Brain microvascular endothelial cell (primary cell): ENCODE measurements at regions not wholly inside any gene's neighbourhood (a gene's known extent, or its start where the extent isn't known, plus 50 kb on each side); places are given as distances from the start of the nearest gene placed in this dataset.
"Not testable (repeated sequence)": the region's sequence is repeated elsewhere in the genome, so short reads cannot be mapped to it uniquely, and the experiment has no call there.

Experiments used
- DNase-seq: peaks from one replicate; pipeline ENCODE4 v3.0.0-alpha.2; 2020
- H3K27ac ChIP-seq: fragments of 250-450 bp; sonication (Bioruptor Pico); 2 replicates; pipeline ENCODE4 v1.5.1; 2020; ENCODE audit warnings: mild to moderate bottlenecking, moderate library complexity
- H3K27me3 ChIP-seq: fragments of 250-450 bp; sonication (Bioruptor Pico); replicated peaks from 2 replicates; pipeline ENCODE4 v1.5.1; 2020; ENCODE audit warnings: mild to moderate bottlenecking
- H3K36me3 ChIP-seq: fragments of 250-450 bp; sonication (Bioruptor Pico); replicated peaks from 2 replicates; pipeline ENCODE4 v1.5.1; 2020; ENCODE audit warnings: mild to moderate bottlenecking
- H3K4me3 ChIP-seq: 2 replicates; pipeline ENCODE4 v1.5.1; 2011; ENCODE audit warnings: low read depth, mild to moderate bottlenecking, control low read depth, low read length, moderate library complexity
- in situ Hi-C: cut with HindIII; loops from 2 replicates; pipeline ENCODE4 v1.10.0; 2017; ENCODE audit warnings: low sequenced_read_pairs, low pct_ligation_motif_present
- TF ChIP-seq, protein P1 (sequence below): IDR thresholded peaks from 2 replicates; pipeline ENCODE4 v1.5.1; 2011; ENCODE audit warnings: low read depth, mild to moderate bottlenecking, moderate library complexity, low read length, control low read depth, inconsistent platforms; ENCODE audit errors: missing control alignments

DNA sequence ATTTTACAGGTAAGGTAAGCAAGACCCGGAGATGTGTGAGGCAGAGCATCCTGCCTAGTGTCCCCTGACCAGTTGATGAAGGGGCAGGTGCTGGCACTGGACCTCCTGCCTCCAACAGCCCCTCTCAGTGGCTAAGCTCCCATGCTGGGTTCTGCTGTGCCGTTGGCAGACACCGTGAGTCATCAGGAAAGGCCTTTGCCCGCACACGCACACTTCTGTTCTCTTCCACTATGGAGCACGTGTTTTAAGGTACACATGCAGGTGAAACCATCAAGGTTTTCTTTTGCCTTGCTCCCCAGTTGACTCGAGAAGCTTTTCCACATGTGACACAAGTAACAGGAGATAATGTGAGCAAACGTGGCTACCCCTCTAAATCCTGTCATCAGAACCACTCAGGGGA lies 207.9 kb downstream of the RRAGC start:
- no peak for DNase-seq
- Histone ChIP-seq H3K27ac (no peak overlapping the region), H3K36me3 (no peaks in the 10 kb centered on the region), H3K27me3 (no peaks in the 10 kb centered on the region), H3K4me3 (no peak overlapping the region)
- in situ Hi-C loops = no loop called here
- TF ChIP-seq, protein P1, sequence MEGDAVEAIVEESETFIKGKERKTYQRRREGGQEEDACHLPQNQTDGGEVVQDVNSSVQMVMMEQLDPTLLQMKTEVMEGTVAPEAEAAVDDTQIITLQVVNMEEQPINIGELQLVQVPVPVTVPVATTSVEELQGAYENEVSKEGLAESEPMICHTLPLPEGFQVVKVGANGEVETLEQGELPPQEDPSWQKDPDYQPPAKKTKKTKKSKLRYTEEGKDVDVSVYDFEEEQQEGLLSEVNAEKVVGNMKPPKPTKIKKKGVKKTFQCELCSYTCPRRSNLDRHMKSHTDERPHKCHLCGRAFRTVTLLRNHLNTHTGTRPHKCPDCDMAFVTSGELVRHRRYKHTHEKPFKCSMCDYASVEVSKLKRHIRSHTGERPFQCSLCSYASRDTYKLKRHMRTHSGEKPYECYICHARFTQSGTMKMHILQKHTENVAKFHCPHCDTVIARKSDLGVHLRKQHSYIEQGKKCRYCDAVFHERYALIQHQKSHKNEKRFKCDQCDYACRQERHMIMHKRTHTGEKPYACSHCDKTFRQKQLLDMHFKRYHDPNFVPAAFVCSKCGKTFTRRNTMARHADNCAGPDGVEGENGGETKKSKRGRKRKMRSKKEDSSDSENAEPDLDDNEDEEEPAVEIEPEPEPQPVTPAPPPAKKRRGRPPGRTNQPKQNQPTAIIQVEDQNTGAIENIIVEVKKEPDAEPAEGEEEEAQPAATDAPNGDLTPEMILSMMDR = no peak

DNA sequence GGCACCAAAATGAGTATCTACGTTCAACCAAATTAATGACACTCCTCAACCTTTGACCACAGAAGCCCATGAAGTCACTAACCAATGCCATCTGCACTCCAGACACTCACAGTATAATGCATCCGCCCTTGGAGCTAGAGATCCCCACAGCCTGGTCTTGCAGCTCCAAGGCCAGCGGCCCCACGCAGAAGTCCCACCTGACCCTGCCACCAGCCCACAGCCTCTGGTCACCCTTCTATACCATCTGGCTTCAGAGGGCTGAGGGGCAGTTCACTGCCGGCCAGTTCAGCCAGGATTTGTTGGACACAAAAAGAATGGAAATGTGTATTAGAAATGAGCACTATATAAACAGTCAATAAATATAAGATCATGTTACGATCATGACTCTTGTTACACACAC lies 211.2 kb downstream of the RRAGC start:
- TF ChIP-seq, protein P1 = no peak
- no peak for DNase-seq
- in situ Hi-C loops = no loop called here
- H3K36me3 ChIP-seq = no peaks in the 10 kb centered on the region
- no peak overlapping the region for H3K27ac ChIP-seq
- no peak overlapping the region for H3K4me3 ChIP-seq
- H3K27me3 ChIP-seq = no peaks in the 10 kb centered on the region

DNA sequence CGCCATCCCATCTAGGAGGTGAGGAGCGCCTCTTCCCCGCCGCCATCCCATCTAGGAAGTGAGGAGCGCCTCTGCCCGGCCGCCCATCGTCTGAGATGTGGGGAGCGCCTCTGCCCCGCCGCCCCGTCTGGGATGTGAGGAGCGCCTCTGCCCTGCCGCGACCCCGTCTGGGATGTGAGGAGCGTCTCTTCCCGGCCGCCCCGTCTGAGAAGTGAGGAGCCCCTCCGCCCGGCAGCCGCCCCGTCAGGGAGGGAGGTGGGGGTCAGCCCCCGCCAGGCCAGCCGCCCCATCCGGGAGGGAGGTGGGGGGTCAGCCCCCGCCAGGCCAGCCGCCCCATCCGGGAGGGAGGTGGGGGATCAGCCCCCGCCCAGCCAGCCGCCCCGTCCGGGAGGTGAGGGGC lies 212.2 kb downstream of the RRAGC start:
- in situ Hi-C loops, H3K27me3 ChIP-seq, H3K27ac ChIP-seq, H3K36me3 ChIP-seq, DNase-seq, H3K4me3 ChIP-seq: not testable (repeated sequence)

DNA sequence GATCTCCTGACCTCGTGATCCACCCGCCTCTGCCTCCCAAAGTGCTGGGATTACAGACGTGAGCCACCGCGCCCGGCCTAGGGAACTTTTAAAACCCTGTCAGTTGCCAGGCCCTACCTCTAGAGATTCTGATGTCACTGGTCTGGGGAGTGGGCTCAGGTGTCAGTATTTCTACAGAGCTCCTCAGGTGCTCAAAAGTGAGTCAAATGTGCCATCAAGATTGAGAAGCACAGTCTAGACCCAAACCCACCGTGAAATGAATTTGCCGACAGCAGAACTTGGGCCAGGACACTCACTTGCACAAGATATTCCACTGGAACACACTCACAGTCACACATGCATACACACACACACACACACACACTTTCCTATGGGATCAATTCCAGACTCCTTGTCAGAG lies 215.5 kb downstream of the RRAGC start:
- Histone ChIP-seq H3K36me3 (no peaks in the 10 kb centered on the region), H3K4me3 (no peak overlapping the region), H3K27me3 (no peaks in the 10 kb centered on the region), H3K27ac (no peak overlapping the region)
- in situ Hi-C loops = no loop called here
- no peak for DNase-seq
- TF ChIP-seq, protein P1 = no peak

DNA sequence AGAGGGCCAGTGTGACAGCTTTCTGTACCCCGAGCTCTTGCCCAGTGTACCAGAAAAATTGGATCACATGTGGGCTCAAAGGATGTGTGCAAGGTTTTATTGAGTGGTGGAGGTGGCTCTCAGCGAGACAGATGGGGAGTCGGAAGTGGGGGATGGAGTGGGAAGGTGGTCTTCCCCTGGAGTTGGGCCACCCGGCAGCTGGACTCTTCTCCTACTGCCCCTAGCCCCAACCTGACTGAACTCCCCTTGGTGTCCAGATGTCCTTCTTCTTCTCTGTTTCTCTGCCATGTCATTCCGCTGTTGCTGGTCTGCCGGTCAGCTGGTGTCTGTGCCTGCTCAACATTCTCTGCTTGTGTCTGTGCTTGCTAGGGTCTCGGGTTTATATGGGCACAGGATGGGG lies 217.9 kb downstream of the RRAGC start:
- no peaks in the 10 kb centered on the region for H3K27me3 ChIP-seq
- H3K4me3 ChIP-seq = no peak overlapping the region
- DNase-seq = no peak
- in situ Hi-C loops = no loop called here
- H3K27ac ChIP-seq = no peak overlapping the region
- TF ChIP-seq, protein P1 = no peak
- H3K36me3 ChIP-seq = no peaks in the 10 kb centered on the region

DNA sequence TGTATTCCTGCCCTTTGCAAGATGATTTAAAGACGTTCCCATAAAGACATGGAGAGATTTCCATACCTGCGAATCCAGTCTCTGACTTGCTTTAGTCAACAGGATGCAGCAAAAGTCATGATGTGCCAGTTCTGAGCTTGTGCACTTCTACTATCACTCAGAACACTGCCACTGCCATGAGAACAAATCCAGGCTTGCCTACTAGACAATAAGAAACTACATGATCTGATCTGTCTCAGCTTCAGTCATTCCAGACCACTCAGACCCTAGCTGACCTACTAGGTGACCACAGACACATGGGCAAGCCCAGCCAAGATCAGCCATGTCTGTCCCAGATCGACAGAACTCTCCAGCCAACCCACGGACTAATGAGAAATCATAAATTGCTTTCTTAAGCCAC lies 219.2 kb downstream of the RRAGC start:
- Histone ChIP-seq H3K27ac (no peak overlapping the region), H3K36me3 (no peaks in the 10 kb centered on the region), H3K4me3 (no peak overlapping the region), H3K27me3 (no peaks in the 10 kb centered on the region)
- DNase-seq = no peak
- TF ChIP-seq, protein P1 = no peak
- in situ Hi-C loops = no loop called here
